HG02642 (cell line): ENCODE measurements at regions not wholly inside any gene's neighbourhood (a gene's known extent, or its start where the extent isn't known, plus 50 kb on each side); places are given as distances from the start of the nearest gene placed in this dataset.

Source experiments
- ATAC-seq: cut with Tn5 transposase; IDR thresholded peaks from one replicate; pipeline ENCODE4 v1.9.1; 2021; ENCODE audit warnings: mild to moderate bottlenecking; ENCODE audit not compliant: unreplicated experiment, poor library complexity

- no peak for ATAC-seq
Observed at GRCh38 chr18:53757328-53757727, 467.1 kb downstream of the MBD2 start.

- ATAC-seq = no peak
Observed at GRCh38 chr18:53756610-53756972, 467.9 kb downstream of the MBD2 start.

- ATAC-seq = no peak
Observed at GRCh38 chr18:53755914-53756609, 468.4 kb downstream of the MBD2 start.

GRCh38 chr18:53754154-53754553, 470.3 kb downstream of the MBD2 start:
- no peak for ATAC-seq

- no peak for ATAC-seq
Observed at GRCh38 chr18:53753601-53754000, 470.9 kb downstream of the MBD2 start.

GRCh38 chr18:53752781-53753367, 471.6 kb downstream of the MBD2 start:
- no peak for ATAC-seq

GRCh38 chr18:53749766-53750165, 474.7 kb downstream of the MBD2 start:
- ATAC-seq = no peak

GRCh38 chr18:53747663-53748160, 476.8 kb downstream of the MBD2 start:
- no peak for ATAC-seq

GRCh38 chr18:53747210-53747609, 477.3 kb downstream of the MBD2 start:
- ATAC-seq = no peak

- no peak for ATAC-seq
Observed at GRCh38 chr18:53745986-53746385, 478.5 kb downstream of the MBD2 start.

- ATAC-seq = no peak
Observed at GRCh38 chr18:53745224-53745967, 479.1 kb downstream of the MBD2 start.

- no peak for ATAC-seq
Observed at GRCh38 chr18:53739700-53740099, 484.8 kb downstream of the MBD2 start.

- ATAC-seq = no peak
Observed at GRCh38 chr18:53735526-53735925, 488.9 kb downstream of the MBD2 start.

- no peak for ATAC-seq
Observed at GRCh38 chr18:53715243-53715853, 509.1 kb downstream of the MBD2 start.

GRCh38 chr18:53710080-53710479, 514.4 kb downstream of the MBD2 start:
- ATAC-seq = no peak

GRCh38 chr18:53702480-53702879, 522.0 kb downstream of the MBD2 start:
- ATAC-seq = no peak

GRCh38 chr18:53701697-53702096, 522.8 kb downstream of the MBD2 start:
- no peak for ATAC-seq

GRCh38 chr18:53698907-53699306, 525.6 kb downstream of the MBD2 start:
- ATAC-seq = no peak

GRCh38 chr18:53689886-53690285, 534.6 kb downstream of the MBD2 start:
- no peak for ATAC-seq

GRCh38 chr18:53686965-53687364, 537.5 kb downstream of the MBD2 start:
- no peak for ATAC-seq

- ATAC-seq = no peak
Observed at GRCh38 chr18:53682796-53683195, 541.7 kb downstream of the MBD2 start.
